GM19239 (cell line): ENCODE measurements at regions not wholly inside any gene's neighbourhood (a gene's known extent, or its start where the extent isn't known, plus 50 kb on each side); places are given as distances from the start of the nearest gene placed in this dataset.
"Not testable (repeated sequence)": the region's sequence is repeated elsewhere in the genome, so short reads cannot be mapped to it uniquely, and the experiment has no call there.

Experiments
- DNase-seq: peaks from one replicate; pipeline ENCODE4 v3.0.0; 2011; ENCODE audit warnings: low spot score; ENCODE audit not compliant: insufficient read length
- FAIRE-seq: peaks from 2 replicates; lab custom pipeline; 2011; peaks lifted over from hg19 to GRCh38; lab: Jason Lieb, UNC

- DNase-seq (no peak), FAIRE-seq (no peak)
These were observed 170.5 kb upstream of the KLF6 start for GRCh38 chr10:3955493-3955892.

GRCh38 chr10:3954615-3955014, 169.6 kb upstream of the KLF6 start:
- no peak for FAIRE-seq
- DNase-seq, result no peak

- DNase-seq, FAIRE-seq: not testable (repeated sequence)
These were observed 169.0 kb upstream of the KLF6 start for GRCh38 chr10:3954007-3954406.

GRCh38 chr10:3951993-3952392, 167.0 kb upstream of the KLF6 start:
- DNase-seq (no peak), FAIRE-seq (no peak)

- DNase-seq (no peak), FAIRE-seq (no peak)
These were observed 165.8 kb upstream of the KLF6 start for GRCh38 chr10:3950676-3951275.

DNA sequence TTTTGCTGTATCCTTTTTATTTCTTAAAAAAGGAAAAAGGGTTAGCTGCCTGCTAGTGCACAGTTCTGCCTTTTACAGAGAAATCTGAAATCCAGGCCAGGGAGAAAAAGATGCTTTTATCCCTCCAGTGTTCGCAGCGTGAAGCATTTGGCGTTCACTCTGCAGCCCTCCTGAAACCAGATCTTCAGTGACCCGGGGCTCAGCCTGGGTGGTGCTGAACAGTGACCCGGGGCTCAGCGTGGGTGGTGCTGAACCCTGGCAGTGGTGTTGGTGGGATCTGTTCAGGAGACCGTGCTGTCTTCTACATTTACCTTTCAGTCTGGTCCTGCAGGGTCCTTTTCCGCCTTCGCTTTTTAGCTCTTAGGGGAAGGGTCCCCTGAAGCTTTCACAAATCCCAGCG, 164.7 kb upstream of the KLF6 start:
- DNase-seq (no peak), FAIRE-seq (no peak)

- no peak for DNase-seq
These were observed 163.8 kb upstream of the KLF6 start for GRCh38 chr10:3948843-3949242.

DNA sequence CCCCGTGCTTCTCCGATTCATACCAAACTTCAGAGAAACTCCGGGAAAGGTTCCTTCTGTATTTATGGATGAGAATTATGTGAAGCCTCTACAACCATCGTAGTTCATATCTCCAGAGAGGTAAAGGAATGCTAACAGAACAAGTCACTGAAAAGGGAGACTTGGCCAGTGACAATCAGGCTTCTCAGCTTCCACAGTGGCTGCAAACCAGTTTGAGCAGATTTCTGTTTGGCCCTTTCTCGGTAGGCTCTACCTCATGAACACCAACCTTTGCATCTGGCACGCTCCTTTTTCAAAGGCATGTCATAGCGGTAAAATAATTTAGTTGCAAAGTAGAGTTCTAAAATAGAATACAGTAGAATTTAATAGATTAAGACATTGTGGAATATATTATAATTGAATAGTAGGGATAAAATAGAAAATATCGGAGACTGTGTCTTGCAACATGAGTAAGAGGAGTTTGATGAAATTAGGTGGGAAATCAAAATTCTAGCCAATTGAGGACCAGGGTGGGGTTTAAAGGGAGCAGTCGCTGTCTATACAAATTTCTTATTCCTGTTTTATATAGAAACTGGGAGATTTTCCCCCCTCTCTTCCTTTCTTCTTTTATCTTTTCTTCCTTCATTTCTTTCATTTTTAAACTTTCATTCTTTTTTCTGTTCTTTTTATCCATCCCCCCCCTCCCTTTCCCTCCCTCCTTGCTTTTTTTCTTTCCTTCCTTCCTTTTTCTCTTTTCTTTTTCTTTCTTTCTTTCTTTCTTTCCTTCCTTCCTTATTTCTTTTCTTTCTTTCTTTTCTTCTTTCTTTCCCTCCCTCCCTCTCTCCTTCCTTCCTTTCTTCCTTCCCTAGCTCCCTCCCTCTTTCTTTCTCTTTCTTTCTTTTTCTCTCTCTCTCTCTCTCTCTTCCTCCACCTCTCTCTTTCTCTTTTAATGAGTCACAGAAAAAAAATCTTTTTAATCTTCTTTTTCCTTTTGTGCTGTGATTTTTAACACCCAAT, 161.5 kb upstream of the KLF6 start:
- FAIRE-seq (no peak), DNase-seq (no peak)

More at GRCh38 chr10:3948843-3949242, 163.8 kb upstream of the KLF6 start:
- no peak for FAIRE-seq

DNA sequence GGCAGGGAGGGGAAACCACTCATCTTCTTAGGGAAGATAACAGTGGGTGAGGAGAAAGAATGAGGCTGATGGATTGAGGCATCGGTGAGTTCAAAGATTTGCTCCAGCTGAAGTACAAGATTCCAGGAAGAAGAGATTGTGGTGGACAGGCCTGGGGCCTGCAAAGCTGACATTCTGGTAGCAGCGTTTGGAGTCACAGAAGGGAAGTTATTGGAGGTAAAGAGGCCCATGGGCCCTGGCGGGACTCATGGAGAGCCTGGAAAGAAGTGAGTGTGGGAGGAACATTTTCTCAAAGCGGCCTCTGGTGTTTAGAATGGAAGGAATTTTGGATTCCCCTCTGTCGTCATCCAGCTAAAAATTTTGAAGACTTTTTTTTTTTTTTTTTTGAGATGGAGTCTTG, 160.0 kb upstream of the KLF6 start:
- FAIRE-seq (no peak), DNase-seq (no peak)

DNA sequence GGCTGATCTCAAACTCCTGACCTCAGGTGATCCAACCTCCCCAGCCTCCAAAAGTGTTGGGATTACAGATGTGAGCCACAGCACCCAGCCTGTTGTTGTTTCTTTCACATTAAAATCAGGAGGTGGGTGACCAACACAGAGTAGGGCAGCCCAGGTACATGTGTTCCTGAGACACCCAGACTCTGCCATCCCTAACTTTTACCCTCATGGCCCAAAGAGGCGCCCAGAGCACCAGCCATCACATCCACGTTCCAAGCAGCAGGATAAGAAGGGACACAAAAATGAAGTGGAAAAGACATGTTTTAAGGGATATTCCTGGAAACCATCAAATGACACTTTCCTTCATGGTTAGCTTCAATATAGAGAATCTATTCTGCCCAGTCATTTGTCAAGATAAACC, 159.6 kb upstream of the KLF6 start:
- no peak for FAIRE-seq

GRCh38 chr10:3943695-3944257, 158.8 kb upstream of the KLF6 start:
- DNase-seq (no peak), FAIRE-seq (no peak)

More for the DNA sequence above, 159.6 kb upstream of the KLF6 start:
- DNase-seq, result no peak

- no peak for FAIRE-seq
These were observed 158.0 kb upstream of the KLF6 start for GRCh38 chr10:3942937-3943489.

DNA sequence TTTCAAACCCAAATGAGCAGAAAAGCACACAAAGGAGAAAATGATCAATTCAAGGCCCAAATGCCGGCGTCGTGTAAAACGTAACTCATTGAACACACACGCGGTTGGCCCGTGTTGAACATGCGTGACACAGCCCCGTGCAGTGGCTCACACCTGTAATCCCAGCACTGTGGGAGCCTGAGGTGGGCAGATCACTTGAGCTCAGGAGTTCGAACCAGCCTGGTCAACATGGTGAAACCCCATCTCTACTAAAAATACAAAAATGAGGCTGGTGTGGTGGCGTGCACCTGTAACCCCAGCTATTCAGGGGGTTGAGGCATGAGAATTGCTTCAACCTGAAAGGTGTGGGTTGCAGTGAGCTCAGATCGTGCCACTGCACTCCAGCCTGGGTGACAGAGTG, 156.7 kb upstream of the KLF6 start:
- DNase-seq (no peak), FAIRE-seq (no peak)

More at GRCh38 chr10:3942937-3943489, 158.0 kb upstream of the KLF6 start:
- no peak for DNase-seq

DNA sequence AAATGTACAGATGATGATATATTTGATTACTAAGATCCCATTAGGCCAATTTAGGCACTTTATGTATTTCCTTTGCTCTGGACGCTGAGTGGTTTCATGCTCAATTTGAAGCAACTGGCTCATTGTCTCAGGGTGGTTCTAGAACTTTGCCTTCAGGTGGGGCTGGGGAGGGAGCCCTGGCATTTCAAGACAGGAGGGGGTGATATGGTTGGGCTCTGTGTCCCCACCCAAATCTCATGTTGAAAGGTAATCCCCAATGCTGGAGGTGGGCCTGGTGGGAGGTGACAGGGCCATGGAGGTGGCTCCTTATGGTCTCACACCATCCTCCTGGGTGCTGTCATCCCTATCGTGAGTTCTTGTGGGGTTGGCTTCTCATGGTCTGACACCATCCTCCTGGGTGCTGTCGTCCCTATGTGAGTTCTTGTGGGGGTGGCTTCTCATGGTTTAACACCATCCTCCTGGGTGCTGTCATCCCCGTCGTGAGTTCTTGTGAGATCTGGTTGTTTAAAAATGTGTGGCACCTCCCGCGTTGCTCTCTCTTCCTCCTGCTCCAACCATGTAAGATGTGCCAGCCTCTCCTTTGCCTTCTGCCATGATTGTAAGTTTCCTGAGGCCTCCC, 151.5 kb upstream of the KLF6 start:
- no peak for FAIRE-seq

GRCh38 chr10:3935933-3936359, 150.9 kb upstream of the KLF6 start:
- no peak for DNase-seq
- peak; percentile 87 for FAIRE-seq

More for the DNA sequence above, 151.5 kb upstream of the KLF6 start:
- DNase-seq, result no peak

DNA sequence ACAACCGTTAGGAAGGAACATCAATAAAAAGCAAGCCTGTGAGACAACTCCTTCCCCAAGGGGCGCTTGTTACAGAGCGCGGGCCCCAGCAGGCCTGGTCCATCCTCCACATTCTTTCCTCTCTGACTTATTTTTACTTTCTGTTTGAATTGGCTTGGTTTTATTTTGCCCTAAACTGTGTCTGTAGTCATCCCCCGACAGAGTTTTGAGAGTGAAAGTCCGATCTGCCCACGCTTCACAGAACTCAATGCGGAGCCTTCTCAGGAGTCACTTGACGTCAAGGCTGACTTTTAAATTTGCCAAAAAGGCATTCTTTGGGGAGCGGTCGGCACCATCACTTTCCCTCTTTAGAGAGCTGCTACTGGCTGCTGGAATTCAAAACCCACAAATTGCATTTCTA, 150.1 kb upstream of the KLF6 start:
- DNase-seq (peak; percentile 89), FAIRE-seq (peak; percentile 99)

DNA sequence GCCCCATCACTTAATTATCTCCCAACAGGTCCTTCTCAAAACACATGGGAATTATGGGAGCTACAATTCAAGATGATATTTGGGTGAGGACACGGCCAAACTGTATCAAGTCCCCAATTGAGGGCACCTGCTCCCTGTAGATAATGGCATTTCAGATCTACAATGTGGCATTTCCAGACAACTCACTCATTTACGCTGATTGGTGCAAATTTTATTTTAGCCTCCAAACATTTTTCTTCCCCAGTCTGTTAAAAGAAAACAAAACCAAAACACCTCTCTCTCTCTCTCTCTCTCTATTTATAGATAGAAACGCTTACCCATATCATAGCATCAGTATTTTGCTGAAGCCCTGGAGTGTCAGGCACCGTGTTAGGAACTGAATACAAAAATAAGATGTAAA, 148.7 kb upstream of the KLF6 start:
- no peak for FAIRE-seq
- DNase-seq, result no peak

DNA sequence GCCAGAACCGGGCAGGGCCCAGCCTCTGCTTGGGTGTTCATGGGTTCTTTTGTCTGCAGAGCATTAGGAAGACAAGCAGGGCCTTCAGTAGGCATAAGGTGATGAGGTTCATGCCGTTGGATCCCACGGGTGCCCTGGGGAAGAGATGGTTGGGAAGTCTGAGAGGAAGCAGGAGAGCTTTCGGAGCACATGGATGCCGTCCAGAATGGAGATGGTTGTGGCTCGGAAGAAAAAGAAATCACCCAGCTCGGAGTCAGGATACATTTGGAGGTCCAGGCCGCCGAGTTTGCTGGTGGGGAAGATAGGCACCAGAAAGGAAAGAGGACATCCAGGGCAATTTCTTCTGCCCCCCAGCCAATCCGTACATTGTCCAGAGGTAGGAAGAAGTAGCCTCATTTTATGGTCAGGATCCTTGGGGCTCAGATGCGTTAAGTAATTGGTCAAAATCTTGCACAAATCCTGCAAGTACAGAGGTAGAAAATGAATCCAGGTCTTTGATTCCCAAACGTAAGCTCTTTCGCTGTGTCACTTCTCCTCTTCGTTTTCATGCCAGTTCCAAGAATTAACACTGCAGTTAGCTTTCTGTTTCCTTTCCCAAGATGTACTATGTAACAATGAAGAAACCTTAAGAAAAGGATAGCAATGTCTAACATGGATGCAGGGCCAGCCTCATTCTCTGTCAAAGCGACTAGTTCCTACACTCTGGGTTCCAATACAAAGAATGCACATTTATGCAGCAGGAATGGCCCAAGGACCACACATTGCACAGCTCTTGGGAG, 147.8 kb upstream of the KLF6 start:
- no peak for DNase-seq
- FAIRE-seq, result no peak

GRCh38 chr10:3931901-3932300, 146.9 kb upstream of the KLF6 start:
- FAIRE-seq, result no peak

DNA sequence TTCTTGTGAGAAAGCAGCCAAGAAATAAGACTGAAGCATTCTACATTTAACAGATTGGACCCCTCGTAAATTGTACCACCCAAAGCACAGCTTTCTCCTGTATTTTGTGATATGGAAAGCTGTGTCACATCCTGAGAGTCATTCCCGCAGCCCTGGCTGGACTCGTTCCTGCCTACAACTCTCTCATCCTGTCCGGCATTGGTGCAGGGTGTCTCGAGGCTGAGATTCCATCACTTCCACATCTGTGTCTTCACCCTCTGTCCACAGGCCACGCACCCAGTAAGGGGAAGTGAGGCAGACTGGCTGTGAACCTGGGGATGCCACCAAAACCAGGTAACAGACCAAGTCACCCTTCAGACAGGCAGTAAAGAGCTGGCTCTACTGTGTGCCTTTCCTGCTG, 146.2 kb upstream of the KLF6 start:
- DNase-seq, result no peak
- FAIRE-seq, result no peak

More at GRCh38 chr10:3931901-3932300, 146.9 kb upstream of the KLF6 start:
- no peak for DNase-seq
